ENCODE measurements at regions not wholly inside any gene's neighbourhood (a gene's known extent, or its start where the extent isn't known, plus 50 kb on each side); places are given as distances from the start of the nearest gene placed in this dataset.

DNA sequence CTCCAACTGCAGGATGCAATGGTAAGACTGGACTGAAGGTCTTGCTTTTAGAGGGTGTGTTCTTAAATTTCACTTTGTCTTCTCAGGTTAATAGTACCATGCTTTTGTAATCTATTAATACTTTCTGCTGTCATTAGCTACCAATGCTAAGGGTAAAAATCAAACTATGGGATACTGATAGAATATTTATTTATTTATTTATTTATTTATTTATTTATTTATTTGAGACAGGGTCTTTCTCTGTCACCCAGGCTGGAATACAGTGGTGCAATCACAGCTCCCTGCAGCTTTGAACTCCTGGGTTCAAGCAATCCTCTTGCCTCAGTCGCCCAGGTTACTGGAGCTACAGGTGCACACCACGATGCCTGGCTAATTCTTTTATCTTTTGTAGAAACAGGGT lies 152.1 kb downstream of the SPP2 start:
- TF ChIP-seq, protein P1, sequence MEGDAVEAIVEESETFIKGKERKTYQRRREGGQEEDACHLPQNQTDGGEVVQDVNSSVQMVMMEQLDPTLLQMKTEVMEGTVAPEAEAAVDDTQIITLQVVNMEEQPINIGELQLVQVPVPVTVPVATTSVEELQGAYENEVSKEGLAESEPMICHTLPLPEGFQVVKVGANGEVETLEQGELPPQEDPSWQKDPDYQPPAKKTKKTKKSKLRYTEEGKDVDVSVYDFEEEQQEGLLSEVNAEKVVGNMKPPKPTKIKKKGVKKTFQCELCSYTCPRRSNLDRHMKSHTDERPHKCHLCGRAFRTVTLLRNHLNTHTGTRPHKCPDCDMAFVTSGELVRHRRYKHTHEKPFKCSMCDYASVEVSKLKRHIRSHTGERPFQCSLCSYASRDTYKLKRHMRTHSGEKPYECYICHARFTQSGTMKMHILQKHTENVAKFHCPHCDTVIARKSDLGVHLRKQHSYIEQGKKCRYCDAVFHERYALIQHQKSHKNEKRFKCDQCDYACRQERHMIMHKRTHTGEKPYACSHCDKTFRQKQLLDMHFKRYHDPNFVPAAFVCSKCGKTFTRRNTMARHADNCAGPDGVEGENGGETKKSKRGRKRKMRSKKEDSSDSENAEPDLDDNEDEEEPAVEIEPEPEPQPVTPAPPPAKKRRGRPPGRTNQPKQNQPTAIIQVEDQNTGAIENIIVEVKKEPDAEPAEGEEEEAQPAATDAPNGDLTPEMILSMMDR (conservative IDR thresholded peaks at IDR 0.05; ENCODE audit: low read length), result no peak
- no peak for DNase-seq (ENCODE audit: low read depth)
- no peak overlapping the region for H3K4me3 ChIP-seq (ENCODE audit: low read length)

DNA sequence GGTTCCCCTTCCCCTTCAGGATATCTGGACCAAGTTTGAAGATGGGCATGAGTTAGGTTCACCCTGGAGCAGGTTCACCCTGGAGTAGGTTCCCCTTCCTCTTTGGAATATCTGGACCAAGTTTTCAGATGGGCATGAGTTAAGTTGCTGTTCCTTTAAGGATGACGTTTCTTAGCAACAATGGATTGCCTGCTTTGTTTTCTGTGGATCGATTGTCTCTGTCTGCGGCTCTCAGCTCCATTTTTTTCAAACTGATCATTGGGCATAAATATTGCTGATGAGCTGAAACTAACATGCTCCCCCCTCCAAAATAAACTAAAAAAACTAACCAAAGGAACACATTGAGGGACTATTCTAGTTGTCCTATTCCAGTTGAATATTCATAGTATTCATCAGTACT lies 149.5 kb downstream of the SPP2 start:
- DNase-seq (ENCODE audit: low read depth), result no peak
- TF ChIP-seq, protein P1 (conservative IDR thresholded peaks at IDR 0.05; ENCODE audit: low read length), result no peak
- no peak overlapping the region for H3K4me3 ChIP-seq (ENCODE audit: low read length)

DNA sequence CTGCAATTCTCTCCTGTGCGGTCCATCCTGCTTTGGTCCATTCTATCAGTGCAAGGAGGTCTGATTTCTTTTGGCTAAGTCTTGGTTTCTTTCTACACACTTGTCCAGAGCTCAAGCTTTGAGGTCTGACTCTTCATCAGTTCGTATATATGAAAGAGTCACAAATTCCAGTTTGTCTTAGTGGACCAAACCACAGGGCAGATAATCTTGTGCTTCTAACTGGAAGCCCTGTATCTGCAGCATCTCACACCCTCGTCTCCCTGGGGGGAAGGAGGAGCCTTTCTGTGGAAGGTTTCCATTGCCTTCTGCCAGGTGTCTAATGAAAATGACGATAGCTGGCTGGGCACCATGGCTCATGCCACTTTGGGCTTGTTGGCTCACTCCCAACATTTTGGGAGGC lies 148.5 kb downstream of the SPP2 start:
- H3K4me3 ChIP-seq (ENCODE audit: low read length), result no peak overlapping the region
- DNase-seq (ENCODE audit: low read depth), result no peak
- TF ChIP-seq, protein P1 (conservative IDR thresholded peaks at IDR 0.05; ENCODE audit: low read length), result no peak

DNA sequence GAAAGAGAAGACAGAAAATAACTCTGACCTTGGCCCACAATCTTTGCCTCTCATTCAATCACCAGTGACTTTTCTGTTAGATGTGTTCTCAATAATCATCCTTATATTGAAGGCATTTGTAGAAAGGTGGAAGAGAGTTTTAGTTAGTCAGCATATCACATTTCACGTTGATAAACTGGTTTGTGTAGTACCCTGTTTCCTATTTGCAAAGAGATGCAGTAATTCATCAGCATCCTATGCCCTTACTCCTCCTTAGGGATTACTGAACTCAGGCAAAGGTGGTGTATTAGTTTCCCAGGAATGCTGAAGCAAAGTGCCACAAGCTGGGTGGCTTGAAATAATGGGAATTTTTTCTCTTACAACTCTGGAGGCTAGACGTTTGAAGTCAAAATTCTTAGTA lies 145.0 kb downstream of the SPP2 start:
- no peak for DNase-seq (ENCODE audit: low read depth)
- no peak overlapping the region for H3K4me3 ChIP-seq (ENCODE audit: low read length)
- TF ChIP-seq, protein P1 (conservative IDR thresholded peaks at IDR 0.05; ENCODE audit: low read length), result no peak

DNA sequence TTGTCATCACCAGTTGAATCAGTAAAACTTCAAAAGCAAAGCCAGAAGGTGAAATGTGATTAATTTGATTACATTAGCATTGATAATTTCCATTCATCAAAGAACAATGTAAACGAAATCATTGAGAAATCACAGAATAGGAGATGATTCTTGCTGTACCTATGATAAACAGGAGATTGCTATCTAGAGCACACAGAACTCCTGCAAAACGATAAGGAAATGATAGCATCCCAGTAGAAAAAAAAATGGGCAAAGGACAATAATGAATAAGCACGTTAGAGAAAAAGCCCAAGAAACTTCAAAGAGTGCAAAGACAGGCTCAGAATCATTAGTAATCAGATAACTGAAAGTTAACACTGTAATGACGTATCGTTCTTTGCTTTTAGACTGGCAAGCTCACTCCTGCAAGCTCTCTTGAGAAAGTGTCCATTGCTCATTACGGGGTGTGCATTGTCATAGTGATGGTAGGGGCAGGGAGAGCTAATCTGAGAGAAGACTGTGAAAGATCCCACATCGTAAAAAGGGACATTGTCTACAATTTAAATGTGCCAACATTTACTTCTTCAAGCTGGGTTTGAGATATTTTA lies 143.6 kb downstream of the SPP2 start:
- TF ChIP-seq, protein P1 (conservative IDR thresholded peaks at IDR 0.05; ENCODE audit: low read length), result no peak
- DNase-seq (ENCODE audit: low read depth), result no peak
- no peak overlapping the region for H3K4me3 ChIP-seq (ENCODE audit: low read length)

GRCh38 chr2:234191819-234192407 lies 141.4 kb downstream of the SPP2 start:
- TF ChIP-seq, protein P1 (conservative IDR thresholded peaks at IDR 0.05; ENCODE audit: low read length), result no peak
- DNase-seq (ENCODE audit: low read depth), result no peak
- no peak overlapping the region for H3K4me3 ChIP-seq (ENCODE audit: low read length)

- no peak overlapping the region for H3K4me3 ChIP-seq (ENCODE audit: low read length)
- TF ChIP-seq, protein P1 (conservative IDR thresholded peaks at IDR 0.05; ENCODE audit: low read length), result no peak
- no peak for DNase-seq (ENCODE audit: low read depth)
Measured at GRCh38 chr2:234189786-234190300, 139.3 kb downstream of the SPP2 start.

Measured in AG10803 (cell line).